ENCODE measurements at regions not wholly inside any gene's neighbourhood (a gene's known extent, or its start where the extent isn't known, plus 50 kb on each side); places are given as distances from the start of the nearest gene placed in this dataset.

GRCh38 chr14:80385336-80385735 is 174.0 kb upstream of the DIO2 start:
- intact Hi-C loops (cut with DNase I) = no loop called here
- no peaks in the 10 kb centered on the region for H3K9me3 ChIP-seq
- DNase-seq (no peak), ATAC-seq (no peak)
- TF ChIP-seq POLR2A (IDR thresholded peaks at IDR 0.05) (no peak), CTCF (IDR thresholded peaks at IDR 0.05) (no peak)
- H3K4me3 ChIP-seq = no peak overlapping the region
- no peak overlapping the region for H3K27ac ChIP-seq
- H3K4me1 ChIP-seq = peaks cover 0 to 4% (median 0%) of the 10 kb centered on the region in 12 donors
- WGBS, 4 donors = 81 to 86% (median 85%) methylated on average over 3 of the region's 3 CpGs
- no peaks in the 10 kb centered on the region for H3K36me3 ChIP-seq
- H3K27me3 ChIP-seq = no peaks in the 10 kb centered on the region

DNA sequence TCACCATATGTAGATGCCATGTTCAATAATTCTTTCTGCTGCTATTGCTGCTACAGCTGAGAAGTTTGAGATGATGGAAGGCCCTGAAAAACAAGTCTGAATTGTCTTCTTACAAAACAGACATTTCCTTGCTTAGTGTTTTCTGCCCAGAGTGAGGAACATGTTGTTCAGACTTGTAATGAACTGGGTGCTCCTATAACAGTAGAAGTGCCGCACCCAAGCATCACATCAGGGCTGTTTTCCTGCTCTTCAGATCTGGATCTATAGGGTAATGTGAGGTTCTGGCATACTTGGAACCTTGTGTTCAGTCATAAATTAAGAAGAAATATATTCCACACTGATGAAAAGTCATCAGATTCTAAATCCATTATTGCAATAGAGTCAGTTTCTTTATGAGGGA is 171.9 kb upstream of the DIO2 start:
- Histone ChIP-seq H3K27me3 (no peaks in the 10 kb centered on the region), H3K27ac (no peak overlapping the region), H3K4me3 (no peak overlapping the region), H3K36me3 (no peaks in the 10 kb centered on the region), H3K9me3 (no peaks in the 10 kb centered on the region), H3K4me1 (no peaks in the 10 kb centered on the region)
- intact Hi-C loops (cut with DNase I) = no loop called here
- WGBS, 4 donors = 88 to 99% (median 94%) methylated on average over 1 of the region's 1 CpG
- no peak for ATAC-seq
- no peak for DNase-seq
- TF ChIP-seq CTCF (IDR thresholded peaks at IDR 0.05) (no peak), POLR2A (IDR thresholded peaks at IDR 0.05) (no peak)

GRCh38 chr14:80381807-80382363 is 170.6 kb upstream of the DIO2 start:
- H3K4me1 ChIP-seq = no peaks in the 10 kb centered on the region
- no peak overlapping the region for H3K4me3 ChIP-seq
- H3K36me3 ChIP-seq = no peaks in the 10 kb centered on the region
- H3K27me3 ChIP-seq = no peaks in the 10 kb centered on the region
- intact Hi-C loops (cut with DNase I) = no loop called here
- TF ChIP-seq CTCF (IDR thresholded peaks at IDR 0.05) = no peak
- TF ChIP-seq POLR2A (IDR thresholded peaks at IDR 0.05) = no peak
- ATAC-seq (no peak), DNase-seq (no peak)
- no peak overlapping the region for H3K27ac ChIP-seq
- no peaks in the 10 kb centered on the region for H3K9me3 ChIP-seq
- WGBS, 4 donors = 84 to 88% (median 87%) methylated on average over 5 of the region's 5 CpGs

GRCh38 chr14:80379035-80379434 is 167.7 kb upstream of the DIO2 start:
- 39 to 94% (median 83%) methylated on average over 1 of the region's 1 CpG for WGBS, 4 donors

More at GRCh38 chr14:80379035-80379434, 167.7 kb upstream of the DIO2 start:
- intact Hi-C loops (cut with DNase I) = no loop called here
- Histone ChIP-seq H3K27ac (no peak overlapping the region), H3K27me3 (no peaks in the 10 kb centered on the region), H3K36me3 (no peaks in the 10 kb centered on the region), H3K4me1 (no peaks in the 10 kb centered on the region), H3K9me3 (no peaks in the 10 kb centered on the region), H3K4me3 (no peak overlapping the region)
- ATAC-seq (no peak), DNase-seq (no peak)
- no peak for TF ChIP-seq POLR2A (IDR thresholded peaks at IDR 0.05)
- TF ChIP-seq CTCF (IDR thresholded peaks at IDR 0.05) = no peak
